ENCODE measurements at regions not wholly inside any gene's neighbourhood (a gene's known extent, or its start where the extent isn't known, plus 50 kb on each side); places are given as distances from the start of the nearest gene placed in this dataset.

DNA sequence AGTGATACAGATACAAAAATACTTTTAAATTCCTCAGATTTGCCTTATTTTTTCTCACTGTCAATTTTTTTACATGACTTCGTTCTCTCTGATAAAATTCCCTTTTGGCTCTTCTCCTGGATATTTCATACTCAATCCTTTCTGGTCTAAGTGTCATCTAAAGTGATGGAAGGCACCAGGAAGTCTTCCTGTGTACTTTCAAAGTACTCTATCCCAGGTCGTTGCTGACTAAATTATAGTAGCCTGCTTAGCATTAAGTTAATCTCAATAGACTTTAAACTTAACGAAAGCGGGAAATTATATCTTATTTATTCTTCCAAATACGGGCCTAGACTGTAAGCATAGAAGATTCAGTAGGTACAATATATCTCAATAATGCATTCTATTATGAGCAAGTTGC is 67.8 kb downstream of the CASP12 start:
- no peak for DNase-seq
- intact Hi-C loops (cut with DNase I): no loop called here
- TF ChIP-seq, protein P1, sequence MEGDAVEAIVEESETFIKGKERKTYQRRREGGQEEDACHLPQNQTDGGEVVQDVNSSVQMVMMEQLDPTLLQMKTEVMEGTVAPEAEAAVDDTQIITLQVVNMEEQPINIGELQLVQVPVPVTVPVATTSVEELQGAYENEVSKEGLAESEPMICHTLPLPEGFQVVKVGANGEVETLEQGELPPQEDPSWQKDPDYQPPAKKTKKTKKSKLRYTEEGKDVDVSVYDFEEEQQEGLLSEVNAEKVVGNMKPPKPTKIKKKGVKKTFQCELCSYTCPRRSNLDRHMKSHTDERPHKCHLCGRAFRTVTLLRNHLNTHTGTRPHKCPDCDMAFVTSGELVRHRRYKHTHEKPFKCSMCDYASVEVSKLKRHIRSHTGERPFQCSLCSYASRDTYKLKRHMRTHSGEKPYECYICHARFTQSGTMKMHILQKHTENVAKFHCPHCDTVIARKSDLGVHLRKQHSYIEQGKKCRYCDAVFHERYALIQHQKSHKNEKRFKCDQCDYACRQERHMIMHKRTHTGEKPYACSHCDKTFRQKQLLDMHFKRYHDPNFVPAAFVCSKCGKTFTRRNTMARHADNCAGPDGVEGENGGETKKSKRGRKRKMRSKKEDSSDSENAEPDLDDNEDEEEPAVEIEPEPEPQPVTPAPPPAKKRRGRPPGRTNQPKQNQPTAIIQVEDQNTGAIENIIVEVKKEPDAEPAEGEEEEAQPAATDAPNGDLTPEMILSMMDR (IDR thresholded peaks at IDR 0.05): no peak
- TF ChIP-seq POLR2A (IDR thresholded peaks at IDR 0.05) (no peak), POLR2AphosphoS5 (IDR thresholded peaks at IDR 0.05) (no peak), EP300 (IDR thresholded peaks at IDR 0.05) (no peak)
- Histone ChIP-seq H3K4me1 (peaks cover 0 to 6% (median 0%) of the 10 kb centered on the region in 4 donors), H3K4me3 (no peak overlapping the region), H3K27me3 (no peaks in the 10 kb centered on the region), H3K27ac (no peak overlapping the region), H3K36me3 (no peaks in the 10 kb centered on the region), H3K9me3 (no peaks in the 10 kb centered on the region)
- WGBS, 2 donors: 61 to 79% methylated on average over 5 of the region's 5 CpGs

DNA sequence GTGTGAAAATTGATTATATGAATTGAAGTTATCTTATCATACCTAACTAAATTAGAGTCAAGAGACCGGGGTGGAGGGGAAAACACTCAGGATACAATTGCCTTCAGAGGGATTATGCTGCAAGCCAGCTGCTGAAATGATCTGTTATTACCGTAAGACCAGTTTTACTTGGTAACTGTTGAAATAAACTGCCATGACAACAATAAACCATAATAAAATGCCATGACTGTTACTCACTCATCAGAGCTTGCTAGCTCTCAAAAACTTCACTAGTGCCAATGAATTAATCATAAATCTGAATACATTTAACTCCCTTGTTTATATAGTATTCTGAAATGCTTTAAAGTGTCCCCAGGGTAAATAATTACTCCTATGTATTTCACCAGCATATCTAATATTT is 68.2 kb downstream of the CASP12 start:
- H3K4me3 ChIP-seq: no peak overlapping the region
- peaks cover 0 to 6% (median 0%) of the 10 kb centered on the region in 4 donors for H3K4me1 ChIP-seq
- H3K27ac ChIP-seq: no peak overlapping the region
- TF ChIP-seq, protein P1 (IDR thresholded peaks at IDR 0.05): no peak
- TF ChIP-seq EP300 (IDR thresholded peaks at IDR 0.05) (no peak), POLR2AphosphoS5 (IDR thresholded peaks at IDR 0.05) (no peak), POLR2A (IDR thresholded peaks at IDR 0.05) (no peak)
- H3K36me3 ChIP-seq: no peaks in the 10 kb centered on the region
- intact Hi-C loops (cut with DNase I): no loop called here
- WGBS, 2 donors: 13 to 54% methylated on average over 2 of the region's 2 CpGs
- no peaks in the 10 kb centered on the region for H3K27me3 ChIP-seq
- DNase-seq: no peak
- H3K9me3 ChIP-seq: no peaks in the 10 kb centered on the region

DNA sequence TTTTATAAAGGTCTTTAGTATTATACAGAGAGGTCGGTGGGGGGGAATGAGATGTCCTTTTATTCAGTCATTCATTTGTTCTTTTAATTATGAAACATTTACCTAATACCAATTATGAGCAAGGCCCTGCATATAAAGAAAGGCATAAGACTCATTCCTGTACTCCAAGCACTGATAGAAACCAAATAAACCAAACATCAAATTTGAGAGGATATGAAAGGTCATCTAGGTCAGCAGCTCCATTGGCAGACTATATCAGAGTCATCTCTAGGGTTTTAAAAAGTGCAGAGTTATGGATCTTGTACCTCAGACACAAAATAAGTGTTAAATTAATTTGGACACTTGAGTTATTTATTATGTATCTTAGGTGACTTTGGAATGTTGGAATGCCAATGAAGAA is 71.5 kb downstream of the CASP12 start:
- H3K9me3 ChIP-seq: no peaks in the 10 kb centered on the region
- peaks cover 0 to 6% (median 0%) of the 10 kb centered on the region in 4 donors for H3K4me1 ChIP-seq
- intact Hi-C loops (cut with DNase I): no loop called here
- H3K4me3 ChIP-seq: no peak overlapping the region
- H3K36me3 ChIP-seq: no peaks in the 10 kb centered on the region
- DNase-seq: no peak
- no peak overlapping the region for H3K27ac ChIP-seq
- no peaks in the 10 kb centered on the region for H3K27me3 ChIP-seq
- TF ChIP-seq, protein P1 (IDR thresholded peaks at IDR 0.05): no peak
- TF ChIP-seq POLR2A (IDR thresholded peaks at IDR 0.05): no peak
- WGBS, 2 donors: 87 to 93% methylated on average over 1 of the region's 1 CpG

DNA sequence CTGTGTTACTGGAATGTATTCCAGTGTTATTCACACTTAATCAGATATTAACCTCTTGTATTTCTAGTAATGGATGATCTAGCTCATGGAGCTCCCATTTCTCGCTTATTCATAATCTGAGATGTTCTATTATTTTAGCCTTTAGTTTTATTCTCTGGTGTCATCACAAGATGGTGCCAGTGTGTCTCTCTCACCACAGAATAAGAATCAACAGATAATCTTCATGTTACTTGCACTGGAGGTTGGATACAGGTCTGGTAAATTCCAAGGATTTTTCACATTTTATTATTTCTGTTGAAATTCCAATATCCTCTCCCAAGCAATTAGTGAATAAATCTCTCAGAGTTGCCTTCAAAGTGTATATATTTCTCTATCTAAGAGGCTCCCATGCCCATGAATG is 74.6 kb downstream of the CASP12 start:
- H3K9me3 ChIP-seq: no peaks in the 10 kb centered on the region
- H3K4me1 ChIP-seq: peaks cover 0 to 9% (median 4%) of the 10 kb centered on the region in 4 donors
- WGBS, 2 donors: 89 to 95% methylated on average over 1 of the region's 1 CpG
- TF ChIP-seq POLR2AphosphoS5 (IDR thresholded peaks at IDR 0.05) (no peak), EP300 (IDR thresholded peaks at IDR 0.05) (no peak), POLR2A (IDR thresholded peaks at IDR 0.05) (no peak)
- no peak for DNase-seq
- no peaks in the 10 kb centered on the region for H3K36me3 ChIP-seq
- H3K27ac ChIP-seq: no peak overlapping the region
- intact Hi-C loops (cut with DNase I): no loop called here
- no peak overlapping the region for H3K4me3 ChIP-seq
- no peaks in the 10 kb centered on the region for H3K27me3 ChIP-seq

DNA sequence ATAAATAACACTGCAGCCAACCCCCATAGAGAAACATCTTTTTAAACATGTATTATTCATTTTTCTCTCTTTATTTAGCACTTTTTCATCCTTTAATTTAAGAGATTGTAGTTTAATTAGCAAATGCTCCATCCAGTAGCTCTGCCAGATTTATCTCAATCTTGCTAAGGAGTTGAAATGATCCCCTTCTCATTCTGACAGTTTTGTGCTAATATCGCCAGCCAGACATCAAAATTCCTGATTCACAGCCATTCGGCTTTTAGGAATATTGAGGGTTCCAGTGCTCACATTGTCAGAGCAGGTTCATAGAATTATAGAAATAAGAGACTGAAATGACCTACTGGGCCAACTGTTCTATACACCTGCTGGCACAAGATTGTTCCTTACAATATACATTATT is 77.8 kb downstream of the CASP12 start:
- TF ChIP-seq POLR2A (IDR thresholded peaks at IDR 0.05) (no peak), EP300 (IDR thresholded peaks at IDR 0.05) (no peak), POLR2AphosphoS5 (IDR thresholded peaks at IDR 0.05) (no peak)
- TF ChIP-seq, protein P1 (IDR thresholded peaks at IDR 0.05): no peak
- Histone ChIP-seq H3K27me3 (no peaks in the 10 kb centered on the region), H3K27ac (no peak overlapping the region), H3K4me1 (peaks cover 0 to 9% (median 4%) of the 10 kb centered on the region in 4 donors), H3K9me3 (no peaks in the 10 kb centered on the region), H3K36me3 (no peaks in the 10 kb centered on the region), H3K4me3 (no peak overlapping the region)
- no peak for DNase-seq
- 93 to 96% methylated on average over 2 of the region's 2 CpGs for WGBS, 2 donors
- intact Hi-C loops (cut with DNase I): no loop called here
